ENCODE measurements at regions not wholly inside any gene's neighbourhood (a gene's known extent, or its start where the extent isn't known, plus 50 kb on each side); places are given as distances from the start of the nearest gene placed in this dataset.
"Not testable (repeated sequence)": the region's sequence is repeated elsewhere in the genome, so short reads cannot be mapped to it uniquely, and the experiment has no call there.

DNA sequence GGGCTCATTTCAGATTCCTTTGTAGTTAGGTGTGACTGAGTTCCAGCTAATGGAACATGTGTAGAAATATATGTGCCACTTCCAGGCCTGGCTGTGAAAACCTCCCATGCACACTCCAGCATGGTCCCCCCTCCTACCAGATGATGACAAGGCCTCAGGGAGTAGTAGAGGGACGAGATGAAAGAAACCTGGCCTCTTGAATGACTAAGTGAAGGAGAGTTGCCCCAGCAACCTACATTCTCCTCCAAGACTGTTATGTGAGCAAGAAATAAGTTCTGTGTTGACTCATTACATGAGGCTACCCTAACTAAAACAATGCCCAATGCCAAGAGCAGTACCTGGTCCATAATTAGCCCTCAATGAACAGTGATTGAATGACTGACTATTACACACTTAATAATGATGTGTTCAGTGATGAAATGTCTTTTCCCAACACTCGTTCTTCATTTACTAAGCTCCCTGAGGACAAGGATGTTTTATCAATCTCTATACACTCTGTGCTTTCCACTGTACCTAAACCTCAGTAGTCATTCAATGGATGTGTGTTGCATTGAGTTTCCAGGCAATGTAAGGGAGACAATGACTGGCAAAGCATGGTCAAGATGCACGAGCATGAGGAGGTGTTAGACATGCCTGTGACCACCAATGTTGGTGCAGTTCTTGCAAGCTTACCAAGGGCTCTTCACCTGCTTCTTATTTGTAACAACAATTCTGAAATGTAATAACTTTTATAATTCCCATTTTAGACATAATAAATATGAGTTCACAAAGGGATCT, 62.0 kb upstream of the BCL6 start:
- Histone ChIP-seq H3K4me1 (ENCODE audit: insufficient read depth, low read length) (0 out of 2 replicates have a peak, but pooled peaks cover 2% of the 10 kb centered on the region), H3K27ac (ENCODE audit: low read length) (no peak overlapping the region)

DNA sequence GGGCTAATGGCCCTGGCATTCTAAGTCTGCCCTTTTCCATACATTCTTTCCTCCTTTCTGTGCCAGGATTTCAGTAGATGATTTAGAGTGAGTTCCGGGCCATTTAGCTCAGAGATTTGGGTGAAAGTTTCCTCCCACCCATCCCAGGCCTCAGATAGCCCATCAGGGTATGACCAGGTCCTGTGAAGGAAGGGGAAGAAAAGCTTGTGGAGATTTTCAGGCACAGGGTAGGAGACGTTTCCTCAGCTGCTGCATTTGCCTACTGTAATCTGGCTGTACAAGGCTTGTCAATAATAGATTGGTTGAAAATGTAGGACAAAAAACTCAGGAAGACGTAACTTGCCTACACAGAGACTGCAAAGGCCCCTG, 63.2 kb upstream of the BCL6 start:
- Histone ChIP-seq H3K27me3 (ENCODE audit: insufficient read depth, low read length) (no peaks in the 10 kb centered on the region), H3K4me1 (ENCODE audit: insufficient read depth, low read length) (0 out of 2 replicates have a peak, but pooled peaks cover 2% of the 10 kb centered on the region), H3K36me3 (ENCODE audit: insufficient read depth, low read depth, low read length) (no peaks in the 10 kb centered on the region), H3K27ac (ENCODE audit: low read length) (no peak overlapping the region), H3K4me3 (ENCODE audit: low read length) (no peak overlapping the region), H3K9ac (ENCODE audit: low read depth, low read length) (peak overlapping the region; percentile 5; the same call in 1 of the 2 replicates), H3K9me3 (ENCODE audit: insufficient read depth, low read depth, low read length) (peaks cover 3% of the 10 kb centered on the region; the same call in 1 of the 2 replicates)

More for the DNA sequence above, 62.0 kb upstream of the BCL6 start:
- Histone ChIP-seq H3K9me3 (ENCODE audit: insufficient read depth, low read depth, low read length) (peaks cover 3% of the 10 kb centered on the region; the same call in 1 of the 2 replicates), H3K4me3 (ENCODE audit: low read length) (no peak overlapping the region), H3K9ac (ENCODE audit: low read depth, low read length) (no peak overlapping the region), H3K36me3 (ENCODE audit: insufficient read depth, low read depth, low read length) (no peaks in the 10 kb centered on the region), H3K27me3 (ENCODE audit: insufficient read depth, low read length) (no peaks in the 10 kb centered on the region)

DNA sequence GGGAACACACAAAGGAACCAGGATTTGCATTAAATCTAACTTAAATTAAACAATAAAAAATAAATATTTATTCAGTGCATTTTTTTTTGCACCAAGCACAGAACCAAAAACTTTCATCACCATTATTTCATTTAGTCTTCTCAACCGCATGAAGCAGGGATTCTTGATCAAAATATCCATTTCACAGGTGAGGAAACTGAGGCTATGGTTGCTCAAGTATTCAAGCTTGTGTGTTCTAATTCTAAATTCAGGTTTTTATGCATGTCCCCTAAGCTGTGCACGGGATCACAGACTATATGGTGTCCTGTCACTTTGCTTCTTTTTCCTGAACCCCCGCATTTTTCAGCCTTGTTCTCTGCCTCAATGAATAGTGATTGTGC, 64.3 kb upstream of the BCL6 start:
- Histone ChIP-seq H3K36me3 (ENCODE audit: insufficient read depth, low read depth, low read length) (no peaks in the 10 kb centered on the region), H3K27me3 (ENCODE audit: insufficient read depth, low read length) (no peaks in the 10 kb centered on the region), H3K9ac (ENCODE audit: low read depth, low read length) (no peak overlapping the region), H3K4me3 (ENCODE audit: low read length) (no peak overlapping the region), H3K4me1 (ENCODE audit: insufficient read depth, low read length) (0 out of 2 replicates have a peak, but pooled peaks cover 2% of the 10 kb centered on the region), H3K27ac (ENCODE audit: low read length) (no peak overlapping the region), H3K9me3 (ENCODE audit: insufficient read depth, low read depth, low read length) (peaks cover 3% of the 10 kb centered on the region; the same call in 1 of the 2 replicates)

DNA sequence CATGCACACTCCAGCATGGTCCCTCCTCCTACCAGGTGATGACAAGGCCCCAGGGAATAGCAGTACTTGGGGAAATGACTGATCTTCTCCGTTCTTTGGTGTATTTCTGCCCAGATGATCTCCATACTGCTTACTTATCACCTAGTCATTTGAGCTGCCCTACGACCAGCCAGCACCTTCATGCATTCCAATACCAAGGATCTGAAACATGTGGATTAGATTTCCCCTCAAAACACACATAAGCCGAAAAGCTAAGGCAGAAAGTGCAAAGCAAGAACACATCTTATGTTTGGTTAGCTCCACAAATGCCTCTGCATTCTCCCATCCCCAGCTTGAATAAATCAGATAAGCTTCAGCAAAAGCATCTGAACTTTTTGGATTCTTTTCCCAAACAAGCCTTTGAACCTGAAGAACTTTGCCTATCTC, 64.8 kb upstream of the BCL6 start:
- no peak overlapping the region for H3K27ac ChIP-seq (ENCODE audit: low read length)
- H3K9ac ChIP-seq (ENCODE audit: low read depth, low read length), result no peak overlapping the region
- H3K36me3 ChIP-seq (ENCODE audit: insufficient read depth, low read depth, low read length), result no peaks in the 10 kb centered on the region
- H3K4me3 ChIP-seq (ENCODE audit: low read length), result no peak overlapping the region
- peaks cover 3% of the 10 kb centered on the region; the same call in 1 of the 2 replicates for H3K9me3 ChIP-seq (ENCODE audit: insufficient read depth, low read depth, low read length)
- no peaks in the 10 kb centered on the region for H3K27me3 ChIP-seq (ENCODE audit: insufficient read depth, low read length)
- 0 out of 2 replicates have a peak, but pooled peaks cover 2% of the 10 kb centered on the region for H3K4me1 ChIP-seq (ENCODE audit: insufficient read depth, low read length)

DNA sequence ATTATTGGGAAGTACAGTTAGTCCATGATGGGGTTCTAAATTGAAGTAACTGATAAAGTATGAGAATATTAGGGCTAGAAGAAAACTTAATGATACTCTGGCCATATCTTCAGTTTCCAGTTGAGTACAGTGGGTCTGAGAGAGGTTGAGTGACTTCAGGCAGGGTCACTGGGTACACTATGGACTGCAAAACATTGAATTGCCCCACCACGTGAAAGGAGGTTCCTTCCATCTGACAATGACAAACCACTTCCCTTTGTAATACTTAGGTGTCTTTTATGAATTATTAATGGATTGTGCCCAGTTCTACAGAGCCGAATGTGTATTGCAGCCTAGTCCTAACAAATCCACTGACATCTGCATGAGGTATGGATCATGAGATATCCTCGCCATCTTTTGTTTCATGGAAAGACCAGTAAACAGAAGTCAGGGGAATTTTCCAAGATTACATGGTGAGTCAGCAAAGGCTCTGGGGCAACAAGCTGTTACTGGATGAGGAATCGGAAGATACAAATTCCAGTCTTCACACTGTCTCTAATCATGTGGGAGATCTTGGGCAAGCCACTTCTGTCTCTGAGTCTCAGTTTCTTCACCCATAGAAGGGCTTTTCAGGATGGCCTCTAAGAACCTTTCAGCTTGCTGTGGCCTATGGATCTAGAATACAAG, 66.5 kb upstream of the BCL6 start:
- Histone ChIP-seq H3K9ac (ENCODE audit: low read depth, low read length) (no peak overlapping the region), H3K4me3 (ENCODE audit: low read length) (no peak overlapping the region), H3K9me3 (ENCODE audit: insufficient read depth, low read depth, low read length) (no peaks in the 10 kb centered on the region), H3K4me1 (ENCODE audit: insufficient read depth, low read length) (0 out of 2 replicates have a peak, but pooled peaks cover 2% of the 10 kb centered on the region), H3K36me3 (ENCODE audit: insufficient read depth, low read depth, low read length) (no peaks in the 10 kb centered on the region), H3K27ac (ENCODE audit: low read length) (no peak overlapping the region), H3K27me3 (ENCODE audit: insufficient read depth, low read length) (no peaks in the 10 kb centered on the region)

DNA sequence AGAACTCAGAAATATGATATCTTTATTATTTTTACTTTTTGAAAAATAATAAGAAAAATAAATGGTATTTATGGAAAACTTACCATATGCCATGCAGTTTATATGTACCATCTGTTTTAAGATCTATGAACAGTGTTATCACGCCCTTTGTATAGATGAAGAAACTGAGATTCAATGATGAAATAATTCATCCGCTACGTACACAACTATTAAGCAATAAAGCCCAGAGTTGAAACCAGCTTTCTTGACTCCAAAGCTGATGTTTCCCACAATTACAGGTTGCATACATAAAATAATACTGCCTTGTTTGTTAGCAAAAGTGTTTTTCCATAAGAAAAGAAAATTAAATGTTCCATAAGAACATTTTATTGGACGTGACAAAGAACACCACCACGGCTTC, 67.2 kb upstream of the BCL6 start:
- Histone ChIP-seq H3K4me1 (ENCODE audit: insufficient read depth, low read length) (0 out of 2 replicates have a peak, but pooled peaks cover 2% of the 10 kb centered on the region), H3K36me3 (ENCODE audit: insufficient read depth, low read depth, low read length) (no peaks in the 10 kb centered on the region), H3K9ac (ENCODE audit: low read depth, low read length) (no peak overlapping the region), H3K9me3 (ENCODE audit: insufficient read depth, low read depth, low read length) (no peaks in the 10 kb centered on the region), H3K27me3 (ENCODE audit: insufficient read depth, low read length) (no peaks in the 10 kb centered on the region), H3K4me3 (ENCODE audit: low read length) (no peak overlapping the region), H3K27ac (ENCODE audit: low read length) (no peak overlapping the region)

DNA sequence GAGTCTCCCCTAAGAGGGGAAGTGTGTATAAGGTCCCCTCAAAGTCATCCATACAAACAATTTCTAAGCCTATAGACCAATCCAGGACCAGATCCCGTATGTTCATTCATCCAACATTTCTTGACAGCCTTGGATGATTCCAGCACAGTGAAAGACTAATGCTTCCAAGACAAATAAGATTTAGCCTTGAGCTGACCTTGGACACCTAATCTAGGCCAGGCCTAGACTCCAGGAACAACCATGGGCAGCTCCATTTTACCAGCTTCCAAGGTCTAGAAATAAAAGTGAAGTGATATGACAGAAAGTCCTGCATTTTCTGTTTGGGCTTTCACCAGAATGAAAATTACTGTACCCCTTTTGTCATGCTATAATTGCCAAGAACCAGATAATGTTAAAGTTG, 67.9 kb upstream of the BCL6 start:
- Histone ChIP-seq H3K9ac (ENCODE audit: low read depth, low read length) (no peak overlapping the region), H3K27ac (ENCODE audit: low read length) (no peak overlapping the region)

DNA sequence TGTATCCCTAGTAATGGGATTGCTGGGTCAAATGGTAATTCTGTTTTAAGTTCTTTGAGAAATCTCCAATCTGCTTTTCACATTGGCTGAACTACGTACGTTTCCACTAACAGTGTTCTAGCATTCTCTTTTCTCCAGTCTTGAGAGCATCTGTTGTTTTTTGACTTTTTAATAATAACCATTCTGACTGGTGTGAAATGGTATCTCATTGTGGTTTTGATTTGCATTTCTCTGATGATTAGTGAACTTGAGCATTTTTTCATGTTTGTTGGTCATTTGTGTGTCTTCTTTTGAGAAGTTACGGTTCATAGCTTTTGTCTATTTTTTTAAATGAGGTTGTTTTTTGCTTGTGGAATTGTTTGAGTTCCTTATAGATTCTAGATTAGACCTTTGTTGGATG, 72.5 kb upstream of the BCL6 start:
- H3K4me1 ChIP-seq (ENCODE audit: insufficient read depth, low read length); H3K27ac ChIP-seq (ENCODE audit: low read length); H3K27me3 ChIP-seq (ENCODE audit: insufficient read depth, low read length); H3K36me3 ChIP-seq (ENCODE audit: insufficient read depth, low read depth, low read length); H3K4me3 ChIP-seq (ENCODE audit: low read length); H3K9ac ChIP-seq (ENCODE audit: low read depth, low read length); H3K9me3 ChIP-seq (ENCODE audit: insufficient read depth, low read depth, low read length): not testable (repeated sequence)

More for the DNA sequence above, 67.9 kb upstream of the BCL6 start:
- H3K4me3 ChIP-seq (ENCODE audit: low read length), result no peak overlapping the region
- H3K27me3 ChIP-seq (ENCODE audit: insufficient read depth, low read length), result no peaks in the 10 kb centered on the region
- H3K36me3 ChIP-seq (ENCODE audit: insufficient read depth, low read depth, low read length), result no peaks in the 10 kb centered on the region
- H3K4me1 ChIP-seq (ENCODE audit: insufficient read depth, low read length), result 0 out of 2 replicates have a peak, but pooled peaks cover 2% of the 10 kb centered on the region
- H3K9me3 ChIP-seq (ENCODE audit: insufficient read depth, low read depth, low read length), result no peaks in the 10 kb centered on the region

DNA sequence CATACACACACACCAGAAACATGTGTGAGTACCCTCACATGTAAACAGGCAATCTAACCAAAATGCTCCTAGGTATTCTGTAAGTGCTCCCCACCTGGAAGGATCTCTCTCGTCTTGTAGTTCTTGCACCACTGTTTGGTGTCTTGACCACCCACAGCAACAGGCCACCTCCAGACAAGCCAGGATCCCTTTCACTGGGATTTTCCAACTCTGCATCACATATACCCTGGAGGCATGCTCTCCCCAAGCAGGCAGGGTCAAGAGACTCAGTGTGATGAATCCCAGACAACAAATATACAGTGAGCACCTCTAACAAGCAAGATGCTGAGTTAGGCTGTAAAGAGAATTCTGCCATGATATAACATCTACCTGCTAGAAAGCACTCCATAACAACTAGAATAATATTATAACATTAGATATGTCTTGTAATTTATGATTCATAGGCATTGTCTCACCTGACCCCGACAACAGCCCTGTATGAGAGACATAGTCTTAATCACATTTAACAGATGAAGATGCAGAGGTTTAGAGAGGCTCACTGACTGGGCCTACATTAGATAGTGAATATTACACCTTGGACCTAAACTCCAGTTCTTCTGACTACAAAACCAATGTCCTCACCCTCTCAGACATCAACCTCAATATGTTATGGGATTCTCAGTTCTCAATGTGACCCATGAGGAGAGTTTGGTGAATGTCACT, 76.5 kb upstream of the BCL6 start:
- H3K9ac ChIP-seq (ENCODE audit: low read depth, low read length), result no peak overlapping the region
- no peaks in the 10 kb centered on the region for H3K4me1 ChIP-seq (ENCODE audit: insufficient read depth, low read length)
- H3K4me3 ChIP-seq (ENCODE audit: low read length), result no peak overlapping the region
- no peaks in the 10 kb centered on the region for H3K9me3 ChIP-seq (ENCODE audit: insufficient read depth, low read depth, low read length)
- no peaks in the 10 kb centered on the region for H3K36me3 ChIP-seq (ENCODE audit: insufficient read depth, low read depth, low read length)
- H3K27ac ChIP-seq (ENCODE audit: low read length), result no peak overlapping the region
- H3K27me3 ChIP-seq (ENCODE audit: insufficient read depth, low read length), result no peaks in the 10 kb centered on the region

DNA sequence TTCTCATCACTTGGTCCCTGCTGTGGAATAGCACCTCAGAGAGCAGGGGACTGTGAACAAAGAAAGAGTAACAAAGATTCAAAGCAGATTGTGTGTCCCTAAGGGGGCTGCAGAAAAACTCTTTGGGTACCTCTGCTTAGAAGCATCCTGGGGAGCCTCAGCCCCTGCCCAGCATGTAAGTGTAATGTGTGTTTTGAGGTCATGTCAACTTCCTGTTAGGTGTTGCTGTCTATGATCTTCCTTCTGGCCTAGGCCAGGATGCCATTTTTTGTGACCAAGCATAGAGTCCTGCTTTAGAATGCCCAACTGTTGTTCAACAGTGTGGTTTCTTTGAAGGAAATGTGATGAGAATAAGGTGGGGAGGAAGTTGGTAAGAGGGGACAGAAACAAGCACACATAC, 77.1 kb upstream of the BCL6 start:
- no peaks in the 10 kb centered on the region for H3K4me1 ChIP-seq (ENCODE audit: insufficient read depth, low read length)
- no peak overlapping the region for H3K27ac ChIP-seq (ENCODE audit: low read length)
- no peaks in the 10 kb centered on the region for H3K36me3 ChIP-seq (ENCODE audit: insufficient read depth, low read depth, low read length)
- H3K9me3 ChIP-seq (ENCODE audit: insufficient read depth, low read depth, low read length), result no peaks in the 10 kb centered on the region
- H3K9ac ChIP-seq (ENCODE audit: low read depth, low read length), result no peak overlapping the region
- H3K27me3 ChIP-seq (ENCODE audit: insufficient read depth, low read length), result no peaks in the 10 kb centered on the region
- H3K4me3 ChIP-seq (ENCODE audit: low read length), result no peak overlapping the region

DNA sequence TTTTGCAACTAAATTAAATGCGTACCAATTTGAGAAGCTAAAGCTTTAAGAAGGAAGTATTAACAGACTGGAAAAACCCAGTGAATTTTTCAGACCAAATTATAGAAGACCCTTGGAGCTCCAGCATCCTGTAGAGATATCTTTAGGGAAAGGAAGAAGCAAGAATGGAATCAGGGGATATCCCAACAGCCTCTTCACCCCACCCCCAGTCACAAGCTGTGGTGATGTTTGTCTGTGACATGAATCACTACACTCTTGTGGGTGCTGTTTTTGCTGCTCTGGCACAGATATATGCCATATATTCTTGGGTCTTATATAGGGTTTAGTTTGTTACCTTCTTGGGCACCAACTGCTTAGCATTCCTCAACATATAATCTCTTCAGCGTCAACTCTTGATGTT, 78.5 kb upstream of the BCL6 start:
- Histone ChIP-seq H3K27me3 (ENCODE audit: insufficient read depth, low read length) (no peaks in the 10 kb centered on the region), H3K36me3 (ENCODE audit: insufficient read depth, low read depth, low read length) (no peaks in the 10 kb centered on the region), H3K9ac (ENCODE audit: low read depth, low read length) (no peak overlapping the region), H3K4me3 (ENCODE audit: low read length) (no peak overlapping the region), H3K4me1 (ENCODE audit: insufficient read depth, low read length) (no peaks in the 10 kb centered on the region), H3K27ac (ENCODE audit: low read length) (no peak overlapping the region), H3K9me3 (ENCODE audit: insufficient read depth, low read depth, low read length) (no peaks in the 10 kb centered on the region)
